Stimulated activated CD4-positive, alpha-beta T cell treated with anti-CD3 and anti-CD28 coated beads, Interleukin-12 subunit alpha, Interleukin-12 subunit beta, amount 100 ng/mL, for 24 hours (primary cell): ENCODE measurements at regions not wholly inside any gene's neighbourhood (a gene's known extent, or its start where the extent isn't known, plus 50 kb on each side); places are given as distances from the start of the nearest gene placed in this dataset.

ENCODE experiments used
- DNase-seq, 2 experiments: peaks; one replicate each; pipeline ENCODE4 v3.0.0-alpha.2; 2020; ENCODE audit warnings: low read depth in 2 of 2

- DNase-seq, result no peak
Observed at GRCh38 chr7:81367326-81367931, 402.4 kb downstream of the HGF start.

GRCh38 chr7:81366546-81366945 is 403.3 kb downstream of the HGF start:
- no peak for DNase-seq

GRCh38 chr7:81361769-81362312 is 408.0 kb downstream of the HGF start:
- no peak for DNase-seq

GRCh38 chr7:81355911-81356310 is 413.9 kb downstream of the HGF start:
- DNase-seq, result no peak

- DNase-seq, result no peak
Observed at GRCh38 chr7:81349044-81349443, 420.8 kb downstream of the HGF start.

- DNase-seq, result no peak
Observed at GRCh38 chr7:81339946-81340345, 421.1 kb upstream of the SEMA3C start.

GRCh38 chr7:81333536-81333935 is 414.7 kb upstream of the SEMA3C start:
- DNase-seq, result no peak

GRCh38 chr7:81333004-81333403 is 414.2 kb upstream of the SEMA3C start:
- DNase-seq, result no peak

- no peak for DNase-seq
Observed at GRCh38 chr7:81331061-81332018, 412.5 kb upstream of the SEMA3C start.

- DNase-seq, result no peak
Observed at GRCh38 chr7:81330108-81330507, 411.3 kb upstream of the SEMA3C start.

GRCh38 chr7:81327468-81328266 is 408.8 kb upstream of the SEMA3C start:
- no peak for DNase-seq

GRCh38 chr7:81321949-81322348 is 403.1 kb upstream of the SEMA3C start:
- no peak for DNase-seq

GRCh38 chr7:81317741-81318140 is 398.9 kb upstream of the SEMA3C start:
- no peak for DNase-seq

GRCh38 chr7:81308643-81309322 is 389.9 kb upstream of the SEMA3C start:
- DNase-seq, result no peak

GRCh38 chr7:81301815-81302214 is 383.0 kb upstream of the SEMA3C start:
- DNase-seq, result no peak

GRCh38 chr7:81300753-81301152 is 381.9 kb upstream of the SEMA3C start:
- DNase-seq, result no peak

- DNase-seq, result no peak
Observed at GRCh38 chr7:81299711-81300110, 380.9 kb upstream of the SEMA3C start.

- DNase-seq, result no peak
Observed at GRCh38 chr7:81298951-81299666, 380.3 kb upstream of the SEMA3C start.

- no peak for DNase-seq
Observed at GRCh38 chr7:81297317-81297716, 378.5 kb upstream of the SEMA3C start.

- DNase-seq, result no peak
Observed at GRCh38 chr7:81296726-81297125, 377.9 kb upstream of the SEMA3C start.
